ENCODE measurements at regions not wholly inside any gene's neighbourhood (a gene's known extent, or its start where the extent isn't known, plus 50 kb on each side); places are given as distances from the start of the nearest gene placed in this dataset.

DNA sequence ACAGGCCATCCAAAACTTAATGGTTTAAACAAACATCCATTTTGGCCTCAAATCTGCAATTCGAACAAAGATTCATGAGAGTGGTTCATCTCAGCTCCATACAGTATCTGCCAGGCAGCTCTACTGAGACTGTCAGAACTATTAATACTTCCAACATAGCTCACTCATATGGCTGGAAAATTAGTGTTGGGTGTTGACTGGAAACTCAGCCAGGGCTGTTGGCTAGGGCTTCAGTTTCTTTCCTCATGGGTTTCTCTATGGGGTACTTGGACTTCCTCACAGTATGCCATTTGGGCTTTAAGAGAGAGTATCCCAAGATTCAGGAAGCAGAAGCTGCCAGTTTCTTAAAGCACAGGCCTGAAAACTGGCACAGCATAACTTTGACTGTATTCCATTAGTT is 240.3 kb downstream of the TPBG start (continued):
- no peak for TF ChIP-seq CBX5 (IDR thresholded peaks at IDR 0.05; ENCODE audit: low read depth)
- TF ChIP-seq EGR1 (IDR thresholded peaks at IDR 0.05; ENCODE audit: borderline replicate concordance in 1 of 2, low read depth in 2 of 2, low read length in 2 of 2), result no peak

- DNase-seq (ENCODE audit: low read depth, low spot score) (no peak), FAIRE-seq (no peak), ATAC-seq (no peak)
- H3K9ac ChIP-seq (ENCODE audit: control insufficient read depth, insufficient read depth, low read length), result no peak overlapping the region
- H3K9me3 ChIP-seq (replicated peaks; ENCODE audit: control insufficient read depth, insufficient read depth, low read length), result no peaks in the 10 kb centered on the region
- ChIA-PET POLR2A (no interaction called here), RAD21 (ENCODE audit: unreplicated experiment) (no interaction called here), CTCF (interaction anchor here (0.8 to 1.4 kb wide), 2 partner anchors 10 to 13 kb away, joined by 3 to 4 read pairs; no protein-coding TSS in a partner anchor), SMC1A (ENCODE audit: uncharacterized antibody, unreplicated experiment) (no interaction called here)
- in situ Hi-C loops (cut with MboI), result no loop called here
- H3K4me2 ChIP-seq (ENCODE audit: control insufficient read depth, insufficient read depth), result no peak overlapping the region
- H3K36me3 ChIP-seq (ENCODE audit: control insufficient read depth in 2 of 2, insufficient read depth in 2 of 2, low read length in 1 of 2), result no peaks in the 10 kb centered on the region
- no peaks in the 10 kb centered on the region for H3K27me3 ChIP-seq (replicated peaks in 1 of 2; ENCODE audit: control insufficient read depth in 2 of 2, insufficient read depth in 2 of 2, low read length in 1 of 2)
- no peak overlapping the region for H2AFZ ChIP-seq (ENCODE audit: control insufficient read depth, low read depth, low read length)
- TF ChIP-seq CBFB (IDR thresholded peaks at IDR 0.05; ENCODE audit: low read depth) (no peak), ZNF217 (IDR thresholded peaks at IDR 0.05) (no peak), FOS (IDR thresholded peaks at IDR 0.05; ENCODE audit: borderline replicate concordance, extremely low read depth, insufficient read length) (no peak), RBBP5 (conservative IDR thresholded peaks at IDR 0.05) (no peak), EZH2 (IDR thresholded peaks at IDR 0.05; ENCODE audit: borderline replicate concordance, control insufficient read depth, low read depth, low read length) (no peak), FOXM1 (IDR thresholded peaks at IDR 0.05; ENCODE audit: low read depth, low read length) (no peak), IRF3 (IDR thresholded peaks at IDR 0.05) (no peak), NKRF (conservative IDR thresholded peaks at IDR 0.05) (no peak), CBX5 (IDR thresholded peaks at IDR 0.05; ENCODE audit: low read depth) (no peak), MTA3 (IDR thresholded peaks at IDR 0.05; ENCODE audit: borderline replicate concordance, low read length) (no peak), ATF7 (IDR thresholded peaks at IDR 0.05; ENCODE audit: low read depth) (no peak)
- TF ChIP-seq, protein P1, sequence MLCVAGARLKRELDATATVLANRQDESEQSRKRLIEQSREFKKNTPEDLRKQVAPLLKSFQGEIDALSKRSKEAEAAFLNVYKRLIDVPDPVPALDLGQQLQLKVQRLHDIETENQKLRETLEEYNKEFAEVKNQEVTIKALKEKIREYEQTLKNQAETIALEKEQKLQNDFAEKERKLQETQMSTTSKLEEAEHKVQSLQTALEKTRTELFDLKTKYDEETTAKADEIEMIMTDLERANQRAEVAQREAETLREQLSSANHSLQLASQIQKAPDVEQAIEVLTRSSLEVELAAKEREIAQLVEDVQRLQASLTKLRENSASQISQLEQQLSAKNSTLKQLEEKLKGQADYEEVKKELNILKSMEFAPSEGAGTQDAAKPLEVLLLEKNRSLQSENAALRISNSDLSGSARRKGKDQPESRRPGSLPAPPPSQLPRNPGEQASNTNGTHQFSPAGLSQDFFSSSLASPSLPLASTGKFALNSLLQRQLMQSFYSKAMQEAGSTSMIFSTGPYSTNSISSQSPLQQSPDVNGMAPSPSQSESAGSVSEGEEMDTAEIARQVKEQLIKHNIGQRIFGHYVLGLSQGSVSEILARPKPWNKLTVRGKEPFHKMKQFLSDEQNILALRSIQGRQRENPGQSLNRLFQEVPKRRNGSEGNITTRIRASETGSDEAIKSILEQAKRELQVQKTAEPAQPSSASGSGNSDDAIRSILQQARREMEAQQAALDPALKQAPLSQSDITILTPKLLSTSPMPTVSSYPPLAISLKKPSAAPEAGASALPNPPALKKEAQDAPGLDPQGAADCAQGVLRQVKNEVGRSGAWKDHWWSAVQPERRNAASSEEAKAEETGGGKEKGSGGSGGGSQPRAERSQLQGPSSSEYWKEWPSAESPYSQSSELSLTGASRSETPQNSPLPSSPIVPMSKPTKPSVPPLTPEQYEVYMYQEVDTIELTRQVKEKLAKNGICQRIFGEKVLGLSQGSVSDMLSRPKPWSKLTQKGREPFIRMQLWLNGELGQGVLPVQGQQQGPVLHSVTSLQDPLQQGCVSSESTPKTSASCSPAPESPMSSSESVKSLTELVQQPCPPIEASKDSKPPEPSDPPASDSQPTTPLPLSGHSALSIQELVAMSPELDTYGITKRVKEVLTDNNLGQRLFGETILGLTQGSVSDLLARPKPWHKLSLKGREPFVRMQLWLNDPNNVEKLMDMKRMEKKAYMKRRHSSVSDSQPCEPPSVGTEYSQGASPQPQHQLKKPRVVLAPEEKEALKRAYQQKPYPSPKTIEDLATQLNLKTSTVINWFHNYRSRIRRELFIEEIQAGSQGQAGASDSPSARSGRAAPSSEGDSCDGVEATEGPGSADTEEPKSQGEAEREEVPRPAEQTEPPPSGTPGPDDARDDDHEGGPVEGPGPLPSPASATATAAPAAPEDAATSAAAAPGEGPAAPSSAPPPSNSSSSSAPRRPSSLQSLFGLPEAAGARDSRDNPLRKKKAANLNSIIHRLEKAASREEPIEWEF (IDR thresholded peaks at IDR 0.05; ENCODE audit: insufficient replicate concordance, low read depth, low read length), result no peak
- TF ChIP-seq, protein P2, sequence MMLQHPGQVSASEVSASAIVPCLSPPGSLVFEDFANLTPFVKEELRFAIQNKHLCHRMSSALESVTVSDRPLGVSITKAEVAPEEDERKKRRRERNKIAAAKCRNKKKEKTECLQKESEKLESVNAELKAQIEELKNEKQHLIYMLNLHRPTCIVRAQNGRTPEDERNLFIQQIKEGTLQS (IDR thresholded peaks at IDR 0.05; ENCODE audit: borderline replicate concordance, extremely low read depth, low read depth, low read length), result no peak
- WGBS (ENCODE audit: insufficient coverage, insufficient replicate concordance, low lambda C conversion rate, missing lambda C conversion rate), result 0% methylated on average over 1 of the region's 1 CpG
- H3K79me2 ChIP-seq (ENCODE audit: control insufficient read depth, insufficient read depth, low read length), result no peaks in the 10 kb centered on the region
- intact Hi-C loops (cut with micrococcal nuclease; ENCODE audit: unreplicated experiment), result no loop called here
- no peaks in the 10 kb centered on the region for H3K4me1 ChIP-seq (ENCODE audit: control insufficient read depth, insufficient read depth, low read length)
- no peak overlapping the region for H3K27ac ChIP-seq (ENCODE audit: control insufficient read depth, insufficient read depth)
- no TSS peak for BruUV-seq (replicated peaks)
- H4K20me1 ChIP-seq (ENCODE audit: control insufficient read depth, insufficient read depth), result no peaks in the 10 kb centered on the region
- no peak overlapping the region for H3K4me3 ChIP-seq
Measured at GRCh38 chr6:82607998-82608725, 244.5 kb downstream of the TPBG start.
